NCI-H1694 treated with DMSO at 0.1 percent for 48 hours (cell line): ENCODE measurements at regions not wholly inside any gene's neighbourhood (a gene's known extent, or its start where the extent isn't known, plus 50 kb on each side); places are given as distances from the start of the nearest gene placed in this dataset.
"Not testable (repeated sequence)": the region's sequence is repeated elsewhere in the genome, so short reads cannot be mapped to it uniquely, and the experiment has no call there.

Source experiments
- DNase-seq: peaks from one replicate; lab custom pipeline; 2025; lab: John Stamatoyannopoulos, UW

DNA sequence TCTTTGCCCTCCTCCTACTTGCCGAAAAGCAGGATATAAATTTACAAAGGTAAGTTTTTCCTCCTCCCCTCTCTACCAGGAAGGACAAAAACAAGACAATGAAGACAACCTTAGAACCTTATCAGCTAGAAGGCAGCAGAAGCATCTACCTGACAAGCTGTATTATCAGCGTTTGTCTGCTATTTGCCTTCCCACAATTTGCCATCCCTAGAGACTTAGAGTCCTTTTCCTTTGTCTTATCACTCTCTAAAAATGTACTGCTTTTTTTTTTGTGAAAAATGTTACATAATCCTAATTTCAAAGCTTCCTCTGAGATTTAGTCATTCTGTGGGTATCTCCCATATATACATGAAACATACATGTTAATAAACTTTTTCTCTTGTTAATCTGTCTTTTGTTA lies 176.9 kb upstream of the PROK2 start:
- no peak for DNase-seq

DNA sequence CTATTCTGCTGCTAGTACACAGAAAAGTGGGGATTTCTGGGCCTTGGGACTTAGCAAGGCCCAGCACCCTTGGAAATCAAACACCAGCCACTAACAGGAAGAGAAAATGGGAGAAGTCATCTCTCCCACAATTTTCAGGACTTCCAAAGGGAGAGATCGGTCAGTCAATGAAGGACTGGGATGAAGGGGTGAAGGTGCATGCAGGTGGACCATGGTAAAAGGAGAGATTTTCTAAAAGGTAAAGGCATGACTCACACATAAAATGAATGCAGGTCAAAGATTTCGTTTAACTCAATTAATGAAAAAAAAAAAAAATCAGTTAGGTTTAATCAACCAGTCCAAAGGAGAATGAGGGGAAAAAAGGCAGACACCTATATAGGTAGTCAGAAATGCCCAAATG lies 176.4 kb upstream of the PROK2 start:
- DNase-seq: no peak

DNA sequence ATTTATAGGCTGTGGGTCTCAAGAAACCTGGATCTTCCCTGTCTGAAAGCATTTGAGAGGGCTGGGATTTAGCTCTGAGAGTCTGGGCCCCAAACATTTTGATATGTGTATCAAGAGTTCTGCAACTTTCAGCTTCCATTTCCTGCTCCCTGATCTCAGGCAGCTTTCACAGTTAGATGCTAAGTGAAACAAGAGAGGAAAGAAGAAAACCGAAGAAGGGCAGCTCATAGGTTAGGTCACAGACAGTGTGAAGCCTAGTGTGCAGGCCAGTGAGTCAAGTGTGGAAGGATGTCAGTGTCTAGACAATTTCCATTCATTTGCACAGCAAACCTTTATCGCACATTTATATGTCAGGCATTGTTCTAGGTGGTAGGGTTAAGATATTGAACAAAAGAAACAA lies 173.6 kb upstream of the PROK2 start:
- DNase-seq: no peak

DNA sequence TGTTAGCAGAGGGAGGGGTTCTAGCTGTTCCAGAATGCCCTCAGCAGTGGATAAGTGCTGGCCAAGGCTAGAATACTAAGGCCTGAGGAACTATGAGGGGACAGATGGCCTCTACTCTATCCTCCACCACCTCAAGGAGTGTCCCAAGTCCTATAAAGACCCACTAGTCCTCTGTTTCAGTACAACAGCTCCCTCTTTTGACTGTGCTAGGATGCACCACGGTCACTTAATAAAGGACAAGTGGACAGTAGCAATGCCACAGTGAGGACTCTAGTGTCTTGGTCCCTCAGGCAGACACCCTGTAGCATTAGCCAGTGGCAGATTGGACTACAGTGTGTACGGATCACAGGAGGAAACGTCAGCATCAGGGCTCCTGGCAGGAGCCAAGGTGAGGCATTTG lies 171.8 kb upstream of the PROK2 start:
- no peak for DNase-seq

DNA sequence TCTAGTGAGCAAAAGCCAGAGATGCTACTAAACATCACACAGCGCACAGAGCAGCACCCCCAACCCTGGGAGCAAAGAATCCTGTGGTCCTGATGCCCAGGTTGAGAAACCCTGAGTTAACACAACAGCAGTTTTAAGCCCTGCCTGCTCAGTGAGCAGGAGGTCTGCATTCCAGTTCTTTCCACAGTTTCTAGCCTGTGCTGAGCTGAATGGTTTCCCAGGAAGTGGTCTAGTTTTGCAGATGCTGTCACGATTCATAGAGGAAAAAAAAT lies 171.1 kb upstream of the PROK2 start:
- DNase-seq: no peak

DNA sequence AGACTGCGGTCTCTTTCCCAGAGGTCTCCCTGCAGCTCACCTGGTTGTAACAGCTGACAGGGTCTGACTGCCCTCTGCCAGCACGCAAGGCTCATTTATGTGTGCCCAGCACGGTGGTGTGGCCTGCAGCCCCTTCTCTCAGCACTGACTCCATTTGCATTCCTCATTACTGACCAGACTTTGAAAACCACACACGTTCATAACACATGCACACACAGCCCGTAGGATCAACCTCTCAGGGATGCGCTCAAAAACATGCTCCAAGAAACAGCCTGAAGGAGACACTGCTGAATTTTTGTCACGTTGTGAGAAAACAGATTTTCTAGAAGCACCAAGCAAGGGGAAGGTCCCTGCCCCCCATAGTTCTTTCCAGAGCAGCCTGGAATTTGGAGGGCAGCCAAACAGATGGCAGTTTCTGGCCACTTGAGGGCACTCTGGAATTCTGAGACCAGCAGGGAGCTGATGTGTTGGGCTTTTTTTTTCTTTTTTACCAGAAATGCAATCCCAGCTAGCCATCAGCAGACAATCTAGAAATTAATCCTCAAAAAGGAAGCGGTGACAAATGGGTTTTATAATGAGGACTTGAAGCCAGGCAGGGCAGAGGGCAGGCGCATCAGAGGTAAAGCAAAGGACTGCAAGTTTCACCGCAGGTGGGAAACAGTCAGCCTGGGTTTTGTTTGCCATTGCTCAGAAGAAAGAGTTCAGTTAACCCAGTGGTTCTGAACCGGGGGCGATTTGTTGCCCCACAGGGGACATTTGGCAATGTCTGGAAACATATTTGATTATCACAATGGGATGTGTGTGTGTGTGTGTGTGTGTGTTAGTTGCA lies 170.5 kb upstream of the PROK2 start:
- DNase-seq: peak; percentile 34

DNA sequence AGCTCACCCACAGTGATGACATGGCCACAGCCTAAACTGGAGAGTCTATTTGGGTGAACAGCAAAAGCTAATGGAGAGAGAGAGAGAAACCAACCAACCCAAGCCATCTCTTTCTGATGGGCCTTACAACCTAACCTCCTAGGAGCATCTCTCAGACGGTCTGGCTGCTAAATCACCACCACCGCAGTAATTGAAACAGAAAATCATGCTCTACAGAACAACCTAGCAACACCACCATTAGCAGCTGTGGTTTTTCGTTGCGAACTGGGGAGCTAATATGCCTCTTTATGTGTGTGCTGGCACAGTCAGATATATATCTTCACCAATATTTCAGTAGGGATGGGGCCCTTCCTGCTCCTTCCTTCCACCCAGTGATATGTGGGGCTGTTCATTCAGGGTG lies 166.9 kb upstream of the PROK2 start:
- no peak for DNase-seq

DNA sequence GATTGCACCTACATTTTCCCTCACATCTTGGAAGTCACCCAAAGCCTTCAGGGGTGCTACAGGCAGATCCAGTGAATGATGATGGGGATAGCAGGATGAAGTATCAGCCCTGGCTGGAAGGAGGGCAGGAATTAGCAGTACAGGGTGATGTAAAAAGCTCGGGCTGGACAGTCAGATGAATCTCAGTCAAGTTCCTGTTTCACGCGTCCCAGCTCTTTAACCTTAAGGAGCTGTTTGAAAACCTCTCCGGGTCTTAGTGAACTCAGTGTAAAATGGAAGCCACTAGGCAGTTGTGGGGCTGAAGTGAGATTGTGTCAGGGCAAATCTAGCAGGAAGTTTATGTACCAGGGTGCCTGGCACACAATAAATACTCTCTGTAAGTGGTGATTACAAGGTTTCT lies 166.4 kb upstream of the PROK2 start:
- DNase-seq: no peak

DNA sequence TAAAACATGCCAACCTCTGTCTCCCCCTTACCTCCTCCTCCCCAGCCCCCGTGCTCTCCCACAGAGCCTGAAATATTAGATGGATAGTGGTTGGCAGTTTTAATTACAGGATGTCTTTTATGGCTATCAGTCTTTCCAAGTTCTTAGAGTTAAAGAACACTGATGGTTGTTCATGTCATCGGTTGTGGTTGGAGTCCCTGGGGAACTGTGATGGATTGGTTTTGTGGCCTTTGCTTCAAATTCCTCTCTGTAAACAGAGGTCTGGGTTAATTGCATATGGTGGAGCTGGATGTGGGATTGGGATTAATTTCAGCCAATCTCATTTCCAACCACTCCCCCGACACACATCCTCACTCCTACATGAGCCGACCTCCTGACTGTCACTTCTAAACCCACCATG lies 164.5 kb upstream of the PROK2 start:
- no peak for DNase-seq

DNA sequence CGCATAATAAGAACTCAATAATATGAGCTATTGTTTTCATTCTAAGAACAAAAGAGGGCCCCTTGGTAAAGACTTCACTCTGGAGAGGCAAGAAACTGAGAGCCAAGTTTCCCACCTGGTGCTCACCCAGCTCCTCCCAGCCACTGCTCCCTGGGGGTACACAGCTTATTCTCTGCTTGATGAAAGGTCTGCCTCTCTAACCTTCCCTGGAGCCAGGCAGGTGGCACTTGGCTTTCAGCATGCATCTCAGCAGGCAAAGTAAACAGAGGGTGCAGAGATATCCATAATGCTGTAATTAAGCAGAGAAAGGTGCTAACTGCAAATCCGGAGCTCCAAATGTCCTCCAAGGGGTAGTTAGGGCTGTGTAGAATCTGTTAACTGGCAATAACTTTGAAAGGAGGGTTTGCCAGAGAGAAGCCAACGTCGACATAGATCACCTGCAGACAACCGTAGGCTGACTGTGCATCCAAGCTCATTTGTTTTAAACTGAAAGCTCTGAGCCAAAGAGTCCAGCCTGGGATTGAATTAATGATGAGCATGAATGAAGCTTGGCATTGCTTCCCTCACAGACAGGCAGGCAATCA lies 159.6 kb upstream of the PROK2 start:
- DNase-seq: no peak

DNA sequence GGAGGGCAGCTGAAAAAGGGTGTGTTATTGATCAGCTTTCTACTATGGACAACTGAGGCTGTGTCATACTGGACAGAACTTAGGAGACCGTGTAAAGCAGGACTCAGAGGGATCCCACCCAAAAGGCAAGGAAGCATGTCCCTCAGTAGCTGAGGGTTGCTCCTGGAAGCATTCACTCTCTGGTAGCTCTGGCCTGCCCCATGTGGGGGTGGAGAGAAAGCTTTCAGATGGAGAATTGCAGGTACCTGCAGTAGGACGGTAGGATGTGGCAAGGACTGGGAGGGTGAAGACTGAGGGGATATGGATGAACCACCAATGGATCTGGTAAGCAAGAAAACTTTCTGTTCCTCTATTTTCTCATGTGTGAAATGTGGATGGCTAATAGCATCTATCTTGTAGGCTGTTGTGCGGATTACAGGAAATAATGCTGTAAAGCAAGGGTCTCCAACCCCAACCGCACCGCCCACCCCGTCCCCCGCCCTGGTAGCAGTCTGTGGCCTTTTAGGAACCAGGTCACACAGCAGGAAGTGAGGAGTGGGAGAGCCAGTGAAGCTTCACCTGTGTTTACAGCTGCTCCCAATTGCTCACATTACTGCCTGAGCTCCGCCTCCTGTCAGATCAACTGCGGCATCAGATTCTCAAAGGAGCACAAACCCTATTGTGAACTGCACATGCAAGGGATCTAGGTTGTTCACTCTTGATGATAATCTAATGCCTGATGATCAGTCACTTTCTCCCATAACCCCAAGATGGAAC lies 157.7 kb upstream of the PROK2 start:
- no peak for DNase-seq

DNA sequence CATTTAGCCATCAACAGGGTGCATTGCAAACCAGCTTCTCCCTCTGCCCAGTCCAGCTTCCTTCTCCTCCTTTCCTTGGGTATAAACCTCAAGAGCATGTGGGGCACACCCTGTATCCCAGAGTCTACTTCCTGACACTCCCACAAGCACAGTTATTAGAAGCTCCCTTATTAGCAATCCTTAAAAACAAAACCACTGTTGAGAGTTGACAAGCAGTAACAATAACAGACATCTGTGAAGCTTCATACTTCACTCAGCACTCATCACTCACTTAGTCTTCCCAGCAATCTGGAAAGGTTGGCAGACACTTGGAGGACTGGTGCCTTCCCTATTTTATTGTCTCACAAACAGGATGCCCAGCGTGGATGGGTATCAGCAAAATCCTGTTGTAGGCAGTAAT lies 155.5 kb upstream of the PROK2 start:
- no peak for DNase-seq

DNA sequence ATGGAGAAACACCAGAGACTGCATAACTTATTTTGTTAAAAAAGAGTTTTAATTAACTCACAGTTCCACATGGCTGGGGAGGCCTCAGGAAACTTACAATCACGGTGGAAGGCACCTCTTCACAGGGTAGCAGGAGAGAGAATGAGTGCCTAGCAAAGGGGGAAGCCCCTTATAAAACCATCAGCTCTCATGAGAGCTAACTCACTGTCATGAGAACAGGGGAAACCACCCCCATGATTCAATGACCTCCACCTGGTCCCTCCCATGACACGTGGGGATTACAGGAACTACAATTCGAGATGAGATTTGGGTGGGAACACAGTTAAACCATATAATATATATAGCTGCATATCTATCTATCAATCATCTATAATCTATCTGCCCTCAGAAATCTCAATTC lies 153.1 kb upstream of the PROK2 start:
- DNase-seq: not testable (repeated sequence)

DNA sequence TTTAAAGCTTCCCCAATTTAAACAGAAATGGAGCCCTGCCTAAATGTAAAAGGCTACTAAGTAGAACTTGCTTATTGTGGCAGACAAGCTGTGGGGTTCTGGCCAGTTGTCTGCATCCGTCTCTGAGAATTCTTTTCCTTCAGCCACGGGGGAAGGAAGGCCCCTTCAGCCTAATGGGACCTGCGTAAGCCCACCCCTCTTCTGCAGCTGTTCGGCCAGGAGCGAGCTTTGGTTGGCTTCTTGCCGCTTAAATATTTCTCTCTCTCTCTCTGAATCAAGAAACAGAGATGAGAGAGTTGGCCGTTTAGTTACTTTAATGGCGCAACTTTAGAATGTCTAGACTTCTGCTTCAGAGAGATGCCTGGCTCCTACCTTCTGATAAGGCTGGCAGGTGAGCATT lies 151.7 kb upstream of the PROK2 start:
- no peak for DNase-seq

DNA sequence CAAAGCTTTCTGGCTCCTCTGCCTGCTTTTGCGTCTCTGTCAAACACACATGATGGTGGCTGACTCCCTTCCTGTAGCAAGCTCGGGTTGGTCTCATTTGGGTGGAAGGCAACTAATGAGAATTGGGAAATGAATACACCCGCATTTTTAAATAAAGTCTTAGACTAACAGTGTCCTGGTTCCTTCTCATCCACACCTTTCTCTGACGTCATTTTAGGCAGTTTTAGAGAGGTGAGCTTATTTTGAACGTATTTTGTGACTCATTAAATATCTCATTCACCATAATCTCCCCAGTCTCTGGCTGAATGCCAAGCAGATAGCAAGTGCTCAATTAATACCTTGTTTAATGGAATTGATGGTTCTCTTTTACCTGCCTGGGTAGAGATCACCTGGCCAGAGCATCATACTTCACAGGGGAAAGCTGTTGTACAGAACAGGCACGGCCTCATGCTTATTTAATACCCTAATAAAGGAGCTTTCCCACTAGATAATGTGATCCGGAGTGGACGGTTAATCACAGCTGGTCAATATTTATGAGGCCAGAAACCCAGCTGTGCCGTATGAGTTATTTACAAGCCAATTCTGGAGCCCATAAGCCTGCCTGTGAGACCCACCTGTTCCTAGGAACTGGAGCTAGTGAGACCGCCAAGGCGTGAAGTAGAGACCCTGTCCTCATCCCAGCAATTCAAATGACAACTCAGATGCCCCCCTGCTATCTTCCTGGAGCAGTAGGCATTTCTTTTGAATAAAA lies 149.7 kb upstream of the PROK2 start:
- DNase-seq: no peak

DNA sequence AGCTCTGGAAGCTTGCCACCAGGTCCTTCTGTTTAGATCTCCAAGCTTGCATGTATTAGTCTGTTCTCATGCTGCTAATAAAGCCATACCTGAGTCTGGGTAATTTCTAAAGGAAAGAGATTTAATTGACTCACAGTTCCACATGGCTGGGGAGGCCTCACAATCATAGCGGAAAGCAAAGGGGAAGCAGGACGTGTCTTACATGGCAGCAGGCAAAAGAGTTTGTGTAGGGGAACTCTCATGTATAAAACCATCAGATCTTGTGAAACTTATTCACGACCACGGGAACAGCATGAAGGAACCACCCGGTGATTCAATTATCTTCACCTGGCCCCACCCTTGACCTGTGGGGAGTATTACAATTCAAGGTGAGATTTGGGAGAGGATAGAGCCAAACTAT lies 147.0 kb upstream of the PROK2 start:
- DNase-seq: no peak

DNA sequence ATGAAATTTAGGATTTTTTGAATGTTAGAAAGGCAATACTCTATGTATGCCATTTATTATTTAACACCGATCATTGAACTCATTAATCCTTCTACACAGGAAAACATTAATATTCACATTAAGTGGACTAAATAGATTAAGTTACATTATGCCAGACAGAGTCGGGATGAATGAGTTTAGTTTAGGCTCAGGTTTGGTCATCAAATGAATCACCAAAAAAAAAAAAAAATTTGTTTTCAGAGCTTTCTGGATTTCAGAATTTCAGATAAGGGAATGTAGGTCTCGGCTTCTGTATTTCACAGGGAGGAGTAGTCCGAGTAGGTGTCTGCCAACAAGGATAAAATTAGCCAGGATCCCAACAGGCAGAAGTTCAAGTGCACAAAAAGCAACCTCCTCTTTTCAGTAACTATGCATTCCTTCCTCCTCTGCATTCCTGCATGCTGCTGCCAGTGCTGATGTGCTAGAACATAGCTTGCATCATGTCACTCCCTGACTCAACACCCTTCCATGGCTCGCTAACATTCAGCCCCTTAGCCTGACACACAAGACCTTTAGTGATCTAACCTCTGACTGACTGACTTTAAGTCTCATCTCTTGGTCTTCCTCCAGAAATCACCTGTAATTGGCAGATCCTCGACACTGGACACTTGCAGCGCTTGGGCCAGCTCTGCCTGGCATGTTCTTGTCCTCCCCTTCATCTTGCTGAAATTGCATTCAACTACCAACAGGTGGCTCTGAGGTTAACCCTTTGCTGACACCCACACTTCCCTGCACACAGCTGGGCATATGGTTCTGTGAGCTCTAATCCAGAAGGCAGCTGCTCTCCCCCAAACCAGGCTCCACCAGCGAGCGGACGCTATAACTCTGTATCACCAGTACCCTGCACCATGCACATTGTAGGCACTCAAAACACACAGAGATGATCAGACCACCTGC lies 145.4 kb upstream of the PROK2 start:
- DNase-seq: no peak

DNA sequence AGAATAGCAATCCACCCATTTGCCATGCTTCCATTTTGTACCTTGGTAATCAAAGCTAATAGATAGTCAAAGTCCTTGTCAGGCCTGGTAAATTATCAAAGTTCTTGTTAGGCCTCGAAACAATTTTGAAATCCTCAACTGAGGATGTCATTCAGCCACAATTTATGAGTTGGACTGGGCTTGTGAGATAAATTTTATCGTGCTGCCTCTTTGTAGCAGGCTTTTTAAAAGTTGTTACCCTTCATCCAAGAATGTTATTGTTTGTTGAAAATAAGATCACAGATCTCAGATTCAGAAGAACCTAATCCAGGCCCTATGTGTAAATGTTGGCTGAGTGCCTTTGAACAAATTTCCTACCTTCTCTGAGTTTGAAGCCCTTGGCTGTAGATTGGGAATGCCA lies 143.3 kb upstream of the PROK2 start:
- no peak for DNase-seq

DNA sequence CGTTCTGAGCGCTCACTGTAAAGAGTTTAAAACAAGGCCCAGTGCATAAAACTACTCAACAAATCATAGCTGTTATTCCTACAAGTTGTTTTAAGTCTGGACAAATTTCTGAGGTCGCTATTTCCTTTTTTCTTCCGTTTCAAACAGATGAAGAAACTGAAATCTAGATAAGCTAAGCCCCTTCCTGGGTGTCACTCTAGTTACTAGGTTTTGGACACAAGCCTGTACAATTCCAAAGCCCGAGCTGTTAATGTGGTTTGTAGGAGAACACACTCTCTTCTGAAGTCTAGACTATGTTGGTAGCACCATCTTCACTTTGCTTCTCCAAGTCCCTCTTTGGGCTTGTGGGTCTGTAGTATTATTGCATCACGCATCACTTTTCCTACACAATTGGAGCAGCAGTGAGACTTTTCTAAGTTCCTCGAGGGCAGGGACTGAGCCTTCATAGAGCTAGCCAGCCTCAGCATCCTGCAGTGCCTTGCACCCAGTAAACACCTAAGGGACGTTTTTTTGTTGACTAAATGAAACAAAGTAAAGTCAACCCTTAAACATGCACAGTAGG lies 142.6 kb upstream of the PROK2 start:
- no peak for DNase-seq

DNA sequence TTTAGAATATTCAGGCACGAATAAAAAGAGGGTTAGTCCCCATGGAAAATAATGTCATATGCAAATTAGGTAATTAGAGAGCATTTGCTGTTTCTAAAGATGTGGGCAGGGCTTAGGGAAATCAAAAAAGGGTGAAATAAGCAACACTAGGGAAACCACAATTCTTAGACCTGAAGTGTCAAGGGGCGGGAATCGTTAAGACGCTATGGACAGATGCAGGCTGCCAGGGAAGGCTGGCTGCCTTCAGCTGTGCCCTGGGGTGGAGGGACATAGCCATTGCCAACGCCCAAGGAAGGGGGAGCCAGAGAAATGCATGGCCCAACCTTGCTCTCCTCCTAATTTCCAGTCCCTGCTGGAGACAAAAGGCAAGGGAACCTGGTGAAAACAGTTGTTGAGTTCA lies 141.7 kb upstream of the PROK2 start:
- DNase-seq: no peak

DNA sequence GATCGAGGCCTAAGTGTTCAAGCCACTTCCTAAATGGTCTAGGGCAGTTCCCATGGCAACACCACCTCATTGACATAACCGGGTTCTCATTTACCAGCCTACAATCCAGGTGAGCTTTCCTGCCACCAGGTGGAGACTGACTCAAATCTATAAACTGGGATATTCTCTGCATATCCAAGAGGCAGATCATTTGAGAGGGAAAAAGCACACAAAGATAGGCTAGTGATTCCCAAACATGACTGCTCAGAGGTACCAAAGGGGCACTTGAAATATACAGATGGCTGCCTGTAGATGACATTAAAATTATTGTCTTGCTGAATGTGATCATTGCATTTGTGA lies 141.3 kb upstream of the PROK2 start:
- DNase-seq: no peak
